GM19468 (cell line): ENCODE measurements at regions not wholly inside any gene's neighbourhood (a gene's known extent, or its start where the extent isn't known, plus 50 kb on each side); places are given as distances from the start of the nearest gene placed in this dataset.
A peak's percentile ranks its signal among the peaks of the same experiment; 100 is the strongest.
"Not testable (repeated sequence)": the region's sequence is repeated elsewhere in the genome, so short reads cannot be mapped to it uniquely, and the experiment has no call there.

ENCODE experiments used
- ATAC-seq: cut with Tn5 transposase; IDR thresholded peaks from one replicate; pipeline ENCODE4 v1.9.1; 2021; ENCODE audit warnings: mild to moderate bottlenecking, moderate library complexity, moderate number of reproducible peaks; ENCODE audit not compliant: unreplicated experiment; ENCODE audit errors: extremely low read depth

DNA sequence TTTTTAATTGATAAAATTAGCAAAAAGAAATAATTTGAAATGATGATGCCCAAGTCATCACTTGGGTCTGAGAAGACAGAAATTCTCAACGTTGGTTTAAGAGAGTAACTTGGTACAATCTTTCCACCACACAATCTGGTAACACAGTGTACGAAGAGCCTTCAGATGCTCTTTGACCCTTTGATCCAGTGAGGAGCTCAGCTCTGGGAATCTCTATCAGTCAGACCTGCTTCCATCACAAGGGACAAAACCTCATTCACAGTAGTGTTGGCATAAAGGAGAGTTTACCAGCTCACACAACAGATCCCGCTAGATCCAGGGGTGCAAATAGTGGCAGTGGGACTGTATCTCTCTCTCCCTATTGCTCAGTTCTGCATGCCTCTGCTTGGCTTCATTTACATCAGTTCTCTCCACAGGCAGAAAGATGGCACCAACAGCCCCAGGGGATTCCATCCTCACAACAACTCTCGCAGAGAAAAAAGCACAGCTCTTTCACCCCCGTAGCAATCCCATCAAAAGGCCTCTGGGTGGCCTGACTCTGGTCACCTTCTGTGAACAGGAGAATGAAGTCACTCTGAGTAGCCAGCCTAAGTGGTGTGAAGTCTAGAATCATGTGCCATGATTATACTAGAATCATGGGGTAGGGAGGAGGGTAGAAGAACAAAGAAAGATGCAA is 119.7 kb downstream of the ZNF281 start:
- ATAC-seq, result no peak

- no peak for ATAC-seq
Observed at GRCh38 chr1:200288226-200288625, 121.6 kb downstream of the ZNF281 start.

DNA sequence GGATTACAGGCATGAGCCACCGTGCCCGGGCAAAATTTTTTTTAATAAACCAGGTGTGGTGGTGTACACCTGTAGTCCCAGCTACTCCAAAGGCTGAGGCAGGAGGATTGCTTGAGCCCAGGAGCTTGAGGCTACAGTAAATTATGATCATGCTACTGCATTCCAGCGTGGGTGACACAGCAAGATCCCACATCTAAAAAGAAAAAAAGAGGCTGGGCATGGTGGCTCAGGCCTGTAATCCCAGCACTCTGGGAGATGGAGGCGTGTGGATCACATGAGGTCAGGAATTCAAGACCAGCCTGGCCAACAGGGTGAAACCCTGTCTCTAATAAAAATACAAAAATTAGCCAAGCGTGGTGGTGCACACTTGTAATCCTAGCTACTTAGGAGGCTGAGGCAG is 125.6 kb downstream of the ZNF281 start:
- ATAC-seq, result not testable (repeated sequence)

DNA sequence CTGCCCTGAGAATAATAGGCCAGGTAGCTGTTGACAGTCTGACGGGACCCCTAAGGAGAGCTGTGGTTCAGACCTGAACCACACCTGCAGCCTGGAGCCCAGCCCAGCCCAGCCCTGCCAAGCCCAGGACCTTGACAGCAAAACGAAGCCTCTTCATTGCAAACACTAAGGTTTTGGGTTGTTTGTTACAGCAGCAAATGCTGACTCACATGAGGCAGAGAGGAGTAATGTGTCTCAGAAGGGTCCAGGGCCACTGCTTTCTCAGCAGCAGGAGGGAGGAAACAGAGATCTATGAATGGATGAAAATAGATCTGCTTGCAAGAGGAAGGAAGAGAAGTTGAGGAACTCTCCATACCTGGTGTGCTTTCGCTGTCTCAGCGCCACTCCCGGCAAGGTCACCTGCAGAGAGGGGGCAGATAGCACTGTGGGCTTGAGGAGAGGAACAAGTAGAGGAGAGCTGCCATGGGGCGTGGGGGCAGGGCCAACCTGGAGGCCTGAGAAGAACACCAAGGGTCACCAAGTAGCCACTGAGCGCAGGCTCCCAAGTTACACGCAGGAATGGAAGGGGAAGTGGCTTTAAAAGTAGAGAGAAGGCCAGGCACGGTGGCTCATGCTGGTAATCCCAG is 127.2 kb downstream of the ZNF281 start:
- ATAC-seq, result no peak

- ATAC-seq, result no peak
Observed at GRCh38 chr1:200281201-200281835, 128.5 kb downstream of the ZNF281 start.

DNA sequence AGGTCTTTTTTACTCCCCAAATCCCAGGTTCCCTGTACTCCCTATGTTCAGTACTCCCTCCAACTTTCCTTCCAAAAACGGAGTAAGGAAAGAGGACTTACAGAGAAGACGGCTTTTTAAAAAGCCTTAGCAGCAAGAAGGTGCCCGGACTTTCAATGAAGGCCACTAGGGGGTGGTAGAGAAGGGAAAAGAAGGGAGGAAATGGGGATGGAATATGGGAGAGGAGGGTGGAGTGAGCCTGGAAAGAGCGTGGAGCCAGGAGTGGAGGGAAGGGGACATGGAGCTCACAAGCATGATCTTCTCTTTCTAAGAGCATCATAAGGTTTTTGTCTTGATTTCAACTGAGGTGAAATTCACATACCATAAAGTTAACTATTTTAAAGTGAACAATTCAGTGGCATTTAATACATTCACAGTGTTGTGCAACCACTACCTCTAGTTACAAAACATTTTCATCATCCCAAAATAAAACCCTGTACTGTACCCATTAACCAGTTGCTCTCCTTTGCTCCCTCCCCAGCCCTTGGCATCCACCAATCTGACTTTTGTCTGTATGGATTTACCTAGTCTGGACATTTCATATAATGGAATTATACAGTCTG is 129.9 kb downstream of the ZNF281 start:
- ATAC-seq, result no peak

DNA sequence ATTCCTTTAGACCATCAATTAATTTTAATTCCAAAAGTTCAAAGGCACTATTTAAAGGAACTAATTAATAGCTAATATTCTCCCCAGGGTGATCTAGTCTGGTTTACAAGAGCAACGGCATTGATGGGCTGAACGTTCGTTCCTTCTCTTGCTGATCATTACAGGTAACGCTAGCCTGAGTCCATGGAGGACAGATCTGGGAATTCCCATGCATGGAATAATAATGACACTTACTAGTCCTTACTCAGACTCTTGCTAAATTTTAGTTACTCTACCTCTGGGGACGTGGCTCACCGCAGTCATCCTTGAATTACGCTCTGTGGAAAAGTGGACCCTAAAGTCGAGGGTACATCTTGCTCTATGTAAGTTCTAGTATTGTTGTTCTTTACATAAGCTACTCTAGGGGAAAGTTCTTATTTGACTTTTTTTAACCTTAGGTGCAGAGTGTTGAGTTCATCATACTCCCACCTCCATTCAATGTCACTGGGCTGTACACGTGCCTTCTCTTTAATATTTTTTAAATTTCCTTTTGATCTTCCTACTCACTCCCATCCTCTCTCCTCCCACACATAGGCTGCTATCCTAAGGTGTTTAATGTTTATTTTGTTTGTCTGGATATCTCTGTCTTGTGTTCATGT is 133.9 kb downstream of the ZNF281 start:
- no peak for ATAC-seq

DNA sequence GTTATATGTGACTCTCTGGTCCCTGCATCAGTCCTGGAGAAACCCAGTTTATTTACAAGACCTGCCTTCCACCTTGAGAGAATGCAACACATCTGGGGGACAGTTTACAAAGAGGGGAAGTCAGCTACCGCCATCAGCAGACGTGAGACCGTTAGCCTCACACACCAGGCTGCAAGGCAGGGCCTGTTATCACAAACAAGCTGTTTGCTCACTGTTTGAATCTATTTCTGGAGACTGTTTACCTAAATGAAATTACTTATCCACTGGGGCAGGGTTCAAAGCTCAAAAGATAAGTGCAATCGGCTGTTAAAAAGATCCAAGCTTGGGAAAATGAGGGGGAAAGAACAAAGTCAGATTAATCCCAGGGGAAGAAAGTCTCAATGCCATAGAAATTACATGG is 134.4 kb downstream of the ZNF281 start:
- no peak for ATAC-seq

DNA sequence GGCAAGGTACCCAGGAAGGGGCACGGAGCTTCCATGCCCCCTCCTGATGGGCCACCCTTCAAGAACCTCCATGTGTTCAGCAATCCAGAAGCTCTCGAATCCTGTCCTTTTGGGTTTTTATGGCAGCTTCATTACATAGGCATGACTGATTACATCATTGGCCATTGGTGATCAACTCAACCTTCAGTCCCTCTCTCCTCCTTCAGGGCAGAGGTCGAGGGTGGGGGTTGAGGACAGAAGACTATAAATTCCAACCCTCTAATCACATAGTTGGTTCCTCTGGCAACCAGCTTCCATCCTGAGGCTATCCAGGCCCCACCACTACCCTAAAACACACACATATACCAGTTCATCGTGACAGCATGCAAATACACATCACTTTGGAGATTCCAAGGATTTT is 135.7 kb downstream of the ZNF281 start:
- ATAC-seq, result no peak

- ATAC-seq, result no peak
Observed at GRCh38 chr1:200272481-200273068, 137.3 kb downstream of the ZNF281 start.

GRCh38 chr1:200269256-200269655 is 140.6 kb downstream of the ZNF281 start:
- no peak for ATAC-seq

DNA sequence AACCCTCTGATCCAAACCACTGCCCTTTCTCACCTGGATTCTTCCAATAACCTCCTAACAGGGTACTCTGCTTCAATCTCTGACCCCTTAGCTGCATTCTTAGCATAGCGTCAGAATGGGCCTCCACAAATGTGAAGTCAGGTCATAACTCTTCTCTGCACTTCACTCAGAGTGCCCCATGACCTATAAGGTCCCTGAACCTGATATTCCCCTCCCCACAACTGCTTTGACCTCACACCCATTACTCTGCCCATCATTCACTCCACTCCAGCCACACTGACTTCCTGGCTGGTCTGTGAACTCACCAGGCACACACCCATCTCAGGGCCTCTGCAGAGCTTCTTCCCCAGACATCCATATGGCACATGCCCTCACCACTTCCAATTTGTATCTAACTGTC is 141.9 kb downstream of the ZNF281 start:
- no peak for ATAC-seq

GRCh38 chr1:200267458-200267857 is 142.4 kb downstream of the ZNF281 start:
- ATAC-seq, result no peak

DNA sequence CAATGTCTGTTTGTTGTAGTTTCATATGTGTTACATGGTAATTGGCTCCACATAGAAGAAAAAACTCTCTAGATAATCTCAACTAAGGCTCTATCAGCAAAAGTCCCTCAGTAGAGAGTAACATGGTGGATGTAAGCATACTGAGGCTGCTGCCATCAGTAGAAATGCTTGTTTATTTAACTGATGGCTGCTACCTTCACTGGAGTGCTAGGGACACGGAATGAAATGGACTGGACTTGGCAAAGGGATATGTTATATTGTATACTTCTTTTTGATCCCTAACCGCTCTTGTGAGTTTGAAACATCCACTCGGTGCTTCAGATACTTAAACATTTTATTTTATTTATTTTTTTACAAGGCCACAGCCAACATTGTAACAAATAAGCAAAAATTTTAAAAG is 143.0 kb downstream of the ZNF281 start:
- ATAC-seq, result no peak

DNA sequence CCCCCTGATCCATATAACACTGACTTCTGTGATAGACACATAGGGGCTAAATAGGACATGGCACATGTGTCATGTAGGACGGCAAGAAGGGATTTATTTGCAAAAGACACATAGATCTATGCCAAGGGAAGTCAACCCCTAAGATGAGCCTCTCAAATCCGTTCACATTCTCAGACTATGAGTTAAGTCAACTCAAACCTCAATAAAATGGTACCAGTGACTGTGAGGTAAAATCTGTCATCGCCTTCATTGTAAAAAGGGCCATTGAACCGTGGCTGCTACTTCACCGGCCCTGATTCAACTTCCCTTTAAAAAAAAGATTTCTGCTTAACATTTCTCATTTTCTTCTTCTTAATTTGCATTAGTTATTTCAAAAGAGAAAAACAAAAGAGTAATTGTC is 144.0 kb downstream of the ZNF281 start:
- ATAC-seq, result no peak

DNA sequence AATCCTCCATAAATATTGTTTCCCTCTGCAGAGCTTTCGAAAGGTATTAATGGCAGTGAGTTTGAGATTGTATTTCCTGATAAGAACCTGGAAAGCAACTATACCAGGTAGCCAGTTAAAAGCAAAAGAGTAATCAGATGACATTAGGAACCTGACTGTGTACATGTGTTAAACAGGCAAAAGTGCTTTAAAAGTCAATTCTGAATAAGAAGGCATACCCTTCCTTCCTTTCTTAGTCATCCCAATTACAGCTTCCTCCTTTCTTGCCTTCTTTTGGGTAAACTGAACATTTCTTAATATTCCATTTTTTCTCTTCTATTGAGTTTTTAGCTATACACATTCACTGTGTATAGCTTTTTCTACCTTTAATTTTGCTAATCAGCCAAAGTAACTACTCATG is 144.7 kb downstream of the ZNF281 start:
- no peak for ATAC-seq

DNA sequence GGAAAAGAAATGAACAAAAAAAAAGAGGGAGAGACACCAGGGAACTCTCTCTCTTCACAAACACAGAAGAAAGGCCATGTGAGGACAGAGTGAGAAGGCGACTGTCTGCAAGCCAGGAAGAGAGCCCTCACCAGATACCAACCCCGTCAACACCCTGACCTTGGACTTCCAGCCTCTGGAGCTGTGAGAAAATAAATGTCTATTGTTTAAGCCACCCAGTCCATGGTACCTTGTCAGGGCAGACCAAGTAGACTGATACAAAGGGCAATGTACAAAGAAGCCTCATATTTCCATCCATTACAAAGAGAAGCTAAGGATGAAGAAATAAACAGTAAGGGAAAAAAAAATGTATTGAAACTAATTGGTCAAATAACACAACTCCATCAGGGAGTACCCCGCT is 146.6 kb downstream of the ZNF281 start:
- no peak for ATAC-seq

- ATAC-seq, result peak; percentile 63
Observed at GRCh38 chr1:200262326-200262965, 147.4 kb downstream of the ZNF281 start.

DNA sequence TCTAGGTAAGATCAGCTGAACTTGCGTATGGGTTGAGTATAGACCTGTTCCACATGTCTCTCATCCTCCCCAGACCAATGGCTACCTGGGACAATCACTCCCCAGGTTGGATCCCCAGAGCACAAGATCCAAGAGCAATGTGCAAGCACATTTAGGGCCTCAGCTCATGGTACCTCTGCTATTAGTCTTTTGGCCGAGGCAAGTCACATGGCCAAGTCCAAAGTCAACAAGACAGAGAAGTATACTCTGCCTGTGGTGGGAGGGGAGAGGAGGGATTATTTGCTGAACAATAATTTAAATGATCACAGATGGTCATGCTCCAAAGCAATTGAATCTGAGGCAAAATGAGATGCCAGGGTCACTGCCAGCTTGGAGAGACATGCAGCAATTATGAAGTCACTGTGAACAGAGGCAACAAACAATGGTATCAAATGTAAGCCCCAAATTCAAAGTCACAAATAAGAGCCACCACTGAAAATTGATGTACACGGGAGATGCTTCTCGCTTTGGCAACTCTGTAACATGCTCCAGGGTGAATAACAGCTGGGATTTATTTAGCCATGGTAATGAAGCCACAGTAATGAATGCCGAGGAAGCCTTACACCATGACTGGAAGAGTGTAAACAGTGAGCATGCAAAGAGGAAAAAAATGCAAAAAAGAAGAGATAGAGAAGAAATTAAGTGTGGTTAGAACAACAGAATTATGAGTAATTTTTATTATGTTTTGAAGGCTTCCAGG is 149.1 kb downstream of the ZNF281 start:
- no peak for ATAC-seq
